WTC11 (cell line): ENCODE measurements at regions not wholly inside any gene's neighbourhood (a gene's known extent, or its start where the extent isn't known, plus 50 kb on each side); places are given as distances from the start of the nearest gene placed in this dataset.

Source experiments
- ATAC-seq: fragments of 200-7000 bp; cut with Tn5 transposase; 2 replicates; pipeline ENCODE4 v1.10.0; 2021; ENCODE audit warnings: mild to moderate bottlenecking, moderate library complexity
- CTCF ChIA-PET: fragments of 300-600 bp; sonication (Branson Sonifier 250); formaldehyde crosslinking; loops from one replicate; lab custom pipeline; 2021; ENCODE audit warnings: antibody characterized with exemption; lab: Charles Lee
- POLR2A ChIA-PET: fragments of 350-600 bp; sonication (Branson Sonifier 250); formaldehyde crosslinking; loops from one replicate; lab custom pipeline; 2021; ENCODE audit warnings: antibody characterized with exemption; lab: Charles Lee
- DNase-seq: peaks from one replicate; pipeline ENCODE4 v3.0.0; 2021; ENCODE audit warnings: low spot score
- H3K27ac Mint-ChIP-seq: 2 replicates; pipeline ENCODE4 v1.8.0; 2021; ENCODE audit warnings: mixed read lengths
- H3K27me3 Mint-ChIP-seq: 2 replicates; pipeline ENCODE4 v1.8.0; 2021; ENCODE audit warnings: low read depth, mild to moderate bottlenecking, moderate library complexity, mixed read lengths
- H3K36me3 Mint-ChIP-seq: 2 replicates; pipeline ENCODE4 v1.8.0; 2021; ENCODE audit warnings: mixed read lengths
- H3K4me1 Mint-ChIP-seq: 2 replicates; pipeline ENCODE4 v1.8.0; 2022; ENCODE audit warnings: mixed read lengths
- H3K4me3 Mint-ChIP-seq: 2 replicates; pipeline ENCODE4 v1.8.0; 2021; ENCODE audit warnings: mild to moderate bottlenecking, moderate library complexity, mixed read lengths
- H3K9me3 Mint-ChIP-seq: 2 replicates; pipeline ENCODE4 v1.8.0; 2021; ENCODE audit warnings: mixed read lengths
- CREB1 ChIP-seq: sonication (generic); formaldehyde crosslinking; IDR thresholded peaks from 2 replicates; pipeline ENCODE4 v1.8.0; 2023; ENCODE audit warnings: mild to moderate bottlenecking, missing genetic modification reagents
- GRHL2 ChIP-seq: fragments of 250-450 bp; sonication (Bioruptor Pico); IDR thresholded peaks from 2 replicates; pipeline ENCODE4 v1.8.0; 2022; ENCODE audit warnings: mild to moderate bottlenecking, moderate library complexity; ENCODE audit not compliant: insufficient replicate concordance, severe bottlenecking
- HMGA2 ChIP-seq: fragments of 250-450 bp; sonication (Bioruptor Pico); IDR thresholded peaks from 2 replicates; pipeline ENCODE4 v1.4.0; 2021; ENCODE audit warnings: mild to moderate bottlenecking, moderate library complexity
- IRF2 ChIP-seq: sonication (generic); formaldehyde crosslinking; IDR thresholded peaks from 2 replicates; pipeline ENCODE4 v1.8.0; 2022; ENCODE audit warnings: low read depth, missing genetic modification reagents, borderline replicate concordance
- KAT7 ChIP-seq: sonication (generic); formaldehyde crosslinking; IDR thresholded peaks from 2 replicates; pipeline ENCODE4 v1.8.1; 2023; ENCODE audit warnings: missing genetic modification reagents, mild to moderate bottlenecking, borderline replicate concordance
- TEAD4 ChIP-seq: sonication (generic); formaldehyde crosslinking; IDR thresholded peaks from 2 replicates; pipeline ENCODE4 v1.8.0; 2022; ENCODE audit warnings: mild to moderate bottlenecking, missing genetic modification reagents
- ZBTB21 ChIP-seq: sonication (generic); formaldehyde crosslinking; IDR thresholded peaks from 2 replicates; pipeline ENCODE4 v1.8.1; 2023; ENCODE audit warnings: mild to moderate bottlenecking, missing genetic modification reagents, borderline replicate concordance
- ZNF121 ChIP-seq: sonication (generic); formaldehyde crosslinking; IDR thresholded peaks from 2 replicates; pipeline ENCODE4 v1.8.0; 2023; ENCODE audit warnings: missing genetic modification reagents
- TF ChIP-seq, protein P1 (sequence below): sonication (generic); formaldehyde crosslinking; IDR thresholded peaks from 2 replicates; pipeline ENCODE4 v1.8.1; 2023; ENCODE audit warnings: mild to moderate bottlenecking, missing genetic modification reagents, moderate library complexity
- TF ChIP-seq, protein P2 (sequence below): sonication (generic); formaldehyde crosslinking; IDR thresholded peaks from 2 replicates; pipeline ENCODE4 v1.8.1; 2022; ENCODE audit warnings: mild to moderate bottlenecking, moderate library complexity, missing genetic modification reagents
- TF ChIP-seq, protein P3 (sequence below): fragments of 200-600 bp; IDR thresholded peaks from 2 replicates; pipeline ENCODE4 v1.8.0; 2022; ENCODE audit warnings: antibody characterized with exemption
- TF ChIP-seq, protein P4 (sequence below): sonication (generic); formaldehyde crosslinking; IDR thresholded peaks from 2 replicates; pipeline ENCODE4 v1.8.1; 2023; ENCODE audit warnings: mild to moderate bottlenecking, missing genetic modification reagents
- TF ChIP-seq, protein P5 (sequence below): sonication (generic); formaldehyde crosslinking; IDR thresholded peaks from 2 replicates; pipeline ENCODE4 v1.8.1; 2022; ENCODE audit warnings: low read depth, mild to moderate bottlenecking, moderate library complexity, missing genetic modification reagents, borderline replicate concordance
- TF ChIP-seq, protein P6 (sequence below): sonication (generic); formaldehyde crosslinking; IDR thresholded peaks from 2 replicates; pipeline ENCODE4 v1.8.1; 2023; ENCODE audit warnings: mild to moderate bottlenecking, missing genetic modification reagents, borderline replicate concordance
- TF ChIP-seq, protein P7 (sequence below): fragments of 250-450 bp; sonication (Bioruptor Pico); IDR thresholded peaks from 2 replicates; pipeline ENCODE4 v1.9.0; 2021; ENCODE audit warnings: mild to moderate bottlenecking
- TF ChIP-seq, protein P8 (sequence below): sonication (generic); formaldehyde crosslinking; IDR thresholded peaks from 2 replicates; pipeline ENCODE4 v1.8.0; 2023; ENCODE audit warnings: missing genetic modification reagents, mild to moderate bottlenecking, borderline replicate concordance

DNA sequence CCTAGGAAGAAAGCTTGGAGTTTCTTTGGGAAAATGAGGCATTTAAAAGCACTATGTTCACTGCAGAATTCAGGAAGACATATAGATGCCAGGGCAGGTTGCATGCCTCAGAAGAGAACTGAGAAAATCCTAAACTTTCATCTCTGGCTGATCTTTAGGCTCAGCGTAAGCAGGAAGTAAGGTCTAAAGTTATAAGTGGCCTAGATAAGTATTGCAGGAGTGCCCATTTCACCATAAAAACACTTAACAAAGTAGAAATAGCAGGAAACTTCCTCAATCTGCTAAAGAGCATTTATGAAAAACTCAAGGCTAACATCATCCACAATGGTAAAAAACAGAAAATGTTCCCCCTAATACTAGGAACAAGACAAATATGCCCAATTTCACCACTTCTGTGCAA lies 320.3 kb downstream of the BMP2 start:
- ChIA-PET CTCF (no interaction called here), POLR2A (no interaction called here)
- H3K36me3 Mint-ChIP-seq = no peaks in the 10 kb centered on the region
- H3K27me3 Mint-ChIP-seq = no peaks in the 10 kb centered on the region
- H3K4me3 Mint-ChIP-seq = no peak overlapping the region
- peaks cover 5% of the 10 kb centered on the region; the same call in 1 of the 2 replicates for H3K4me1 Mint-ChIP-seq
- ATAC-seq (no peak), DNase-seq (no peak)
- H3K9me3 Mint-ChIP-seq = no peaks in the 10 kb centered on the region
- no peak for TF ChIP-seq CREB1 (CRISPR knock-in tag)
- TF ChIP-seq, protein P1, sequence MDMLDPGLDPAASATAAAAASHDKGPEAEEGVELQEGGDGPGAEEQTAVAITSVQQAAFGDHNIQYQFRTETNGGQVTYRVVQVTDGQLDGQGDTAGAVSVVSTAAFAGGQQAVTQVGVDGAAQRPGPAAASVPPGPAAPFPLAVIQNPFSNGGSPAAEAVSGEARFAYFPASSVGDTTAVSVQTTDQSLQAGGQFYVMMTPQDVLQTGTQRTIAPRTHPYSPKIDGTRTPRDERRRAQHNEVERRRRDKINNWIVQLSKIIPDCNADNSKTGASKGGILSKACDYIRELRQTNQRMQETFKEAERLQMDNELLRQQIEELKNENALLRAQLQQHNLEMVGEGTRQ (CRISPR knock-in tag) = no peak
- no peak for TF ChIP-seq ZNF121 (CRISPR knock-in tag)
- TF ChIP-seq GRHL2 (CRISPR knock-in tag) = no peak
- TF ChIP-seq IRF2 (CRISPR knock-in tag) = no peak
- no peak for TF ChIP-seq ZBTB21 (CRISPR knock-in tag)
- TF ChIP-seq HMGA2 = no peak
- TF ChIP-seq, protein P2, sequence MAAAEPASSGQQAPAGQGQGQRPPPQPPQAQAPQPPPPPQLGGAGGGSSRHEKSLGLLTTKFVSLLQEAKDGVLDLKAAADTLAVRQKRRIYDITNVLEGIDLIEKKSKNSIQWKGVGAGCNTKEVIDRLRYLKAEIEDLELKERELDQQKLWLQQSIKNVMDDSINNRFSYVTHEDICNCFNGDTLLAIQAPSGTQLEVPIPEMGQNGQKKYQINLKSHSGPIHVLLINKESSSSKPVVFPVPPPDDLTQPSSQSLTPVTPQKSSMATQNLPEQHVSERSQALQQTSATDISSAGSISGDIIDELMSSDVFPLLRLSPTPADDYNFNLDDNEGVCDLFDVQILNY (CRISPR knock-in tag) = no peak
- no peak for TF ChIP-seq KAT7 (CRISPR knock-in tag)
- TF ChIP-seq, protein P3, sequence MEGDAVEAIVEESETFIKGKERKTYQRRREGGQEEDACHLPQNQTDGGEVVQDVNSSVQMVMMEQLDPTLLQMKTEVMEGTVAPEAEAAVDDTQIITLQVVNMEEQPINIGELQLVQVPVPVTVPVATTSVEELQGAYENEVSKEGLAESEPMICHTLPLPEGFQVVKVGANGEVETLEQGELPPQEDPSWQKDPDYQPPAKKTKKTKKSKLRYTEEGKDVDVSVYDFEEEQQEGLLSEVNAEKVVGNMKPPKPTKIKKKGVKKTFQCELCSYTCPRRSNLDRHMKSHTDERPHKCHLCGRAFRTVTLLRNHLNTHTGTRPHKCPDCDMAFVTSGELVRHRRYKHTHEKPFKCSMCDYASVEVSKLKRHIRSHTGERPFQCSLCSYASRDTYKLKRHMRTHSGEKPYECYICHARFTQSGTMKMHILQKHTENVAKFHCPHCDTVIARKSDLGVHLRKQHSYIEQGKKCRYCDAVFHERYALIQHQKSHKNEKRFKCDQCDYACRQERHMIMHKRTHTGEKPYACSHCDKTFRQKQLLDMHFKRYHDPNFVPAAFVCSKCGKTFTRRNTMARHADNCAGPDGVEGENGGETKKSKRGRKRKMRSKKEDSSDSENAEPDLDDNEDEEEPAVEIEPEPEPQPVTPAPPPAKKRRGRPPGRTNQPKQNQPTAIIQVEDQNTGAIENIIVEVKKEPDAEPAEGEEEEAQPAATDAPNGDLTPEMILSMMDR = no peak
- TF ChIP-seq, protein P4, sequence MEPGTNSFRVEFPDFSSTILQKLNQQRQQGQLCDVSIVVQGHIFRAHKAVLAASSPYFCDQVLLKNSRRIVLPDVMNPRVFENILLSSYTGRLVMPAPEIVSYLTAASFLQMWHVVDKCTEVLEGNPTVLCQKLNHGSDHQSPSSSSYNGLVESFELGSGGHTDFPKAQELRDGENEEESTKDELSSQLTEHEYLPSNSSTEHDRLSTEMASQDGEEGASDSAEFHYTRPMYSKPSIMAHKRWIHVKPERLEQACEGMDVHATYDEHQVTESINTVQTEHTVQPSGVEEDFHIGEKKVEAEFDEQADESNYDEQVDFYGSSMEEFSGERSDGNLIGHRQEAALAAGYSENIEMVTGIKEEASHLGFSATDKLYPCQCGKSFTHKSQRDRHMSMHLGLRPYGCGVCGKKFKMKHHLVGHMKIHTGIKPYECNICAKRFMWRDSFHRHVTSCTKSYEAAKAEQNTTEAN = no peak
- no peak overlapping the region for H3K27ac Mint-ChIP-seq

DNA sequence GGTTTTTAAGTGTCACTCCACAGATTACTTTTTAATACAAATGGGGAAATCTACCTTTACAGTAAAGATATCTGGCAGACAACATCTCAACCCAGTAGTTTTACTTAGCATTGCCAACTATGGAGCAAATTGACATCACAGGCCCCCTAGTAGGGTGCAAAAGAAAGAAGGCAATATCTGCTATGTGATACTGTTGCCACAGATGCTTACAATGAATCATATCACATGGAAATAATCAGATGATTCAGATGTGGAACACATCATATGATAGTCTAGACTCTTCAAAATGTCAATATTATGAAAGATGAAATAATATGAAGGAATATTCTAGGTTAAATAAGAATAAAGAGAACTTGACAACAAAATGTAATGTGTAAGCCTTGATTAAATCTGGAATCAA lies 322.5 kb downstream of the BMP2 start:
- DNase-seq (no peak), ATAC-seq (no peak)
- H3K36me3 Mint-ChIP-seq = no peaks in the 10 kb centered on the region
- ChIA-PET POLR2A (no interaction called here), CTCF (interaction anchor here (1.6 kb wide), 1 partner anchor 24 kb away, joined by 3 read pairs; no protein-coding TSS in a partner anchor)
- peaks cover 5% of the 10 kb centered on the region; the same call in 1 of the 2 replicates for H3K4me1 Mint-ChIP-seq
- no peaks in the 10 kb centered on the region for H3K9me3 Mint-ChIP-seq
- H3K4me3 Mint-ChIP-seq = no peak overlapping the region
- H3K27me3 Mint-ChIP-seq = no peaks in the 10 kb centered on the region
- H3K27ac Mint-ChIP-seq = no peak overlapping the region
- TF ChIP-seq, protein P5, sequence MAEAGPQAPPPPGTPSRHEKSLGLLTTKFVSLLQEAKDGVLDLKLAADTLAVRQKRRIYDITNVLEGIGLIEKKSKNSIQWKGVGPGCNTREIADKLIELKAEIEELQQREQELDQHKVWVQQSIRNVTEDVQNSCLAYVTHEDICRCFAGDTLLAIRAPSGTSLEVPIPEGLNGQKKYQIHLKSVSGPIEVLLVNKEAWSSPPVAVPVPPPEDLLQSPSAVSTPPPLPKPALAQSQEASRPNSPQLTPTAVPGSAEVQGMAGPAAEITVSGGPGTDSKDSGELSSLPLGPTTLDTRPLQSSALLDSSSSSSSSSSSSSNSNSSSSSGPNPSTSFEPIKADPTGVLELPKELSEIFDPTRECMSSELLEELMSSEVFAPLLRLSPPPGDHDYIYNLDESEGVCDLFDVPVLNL (CRISPR knock-in tag) = no peak
- TF ChIP-seq, protein P6, sequence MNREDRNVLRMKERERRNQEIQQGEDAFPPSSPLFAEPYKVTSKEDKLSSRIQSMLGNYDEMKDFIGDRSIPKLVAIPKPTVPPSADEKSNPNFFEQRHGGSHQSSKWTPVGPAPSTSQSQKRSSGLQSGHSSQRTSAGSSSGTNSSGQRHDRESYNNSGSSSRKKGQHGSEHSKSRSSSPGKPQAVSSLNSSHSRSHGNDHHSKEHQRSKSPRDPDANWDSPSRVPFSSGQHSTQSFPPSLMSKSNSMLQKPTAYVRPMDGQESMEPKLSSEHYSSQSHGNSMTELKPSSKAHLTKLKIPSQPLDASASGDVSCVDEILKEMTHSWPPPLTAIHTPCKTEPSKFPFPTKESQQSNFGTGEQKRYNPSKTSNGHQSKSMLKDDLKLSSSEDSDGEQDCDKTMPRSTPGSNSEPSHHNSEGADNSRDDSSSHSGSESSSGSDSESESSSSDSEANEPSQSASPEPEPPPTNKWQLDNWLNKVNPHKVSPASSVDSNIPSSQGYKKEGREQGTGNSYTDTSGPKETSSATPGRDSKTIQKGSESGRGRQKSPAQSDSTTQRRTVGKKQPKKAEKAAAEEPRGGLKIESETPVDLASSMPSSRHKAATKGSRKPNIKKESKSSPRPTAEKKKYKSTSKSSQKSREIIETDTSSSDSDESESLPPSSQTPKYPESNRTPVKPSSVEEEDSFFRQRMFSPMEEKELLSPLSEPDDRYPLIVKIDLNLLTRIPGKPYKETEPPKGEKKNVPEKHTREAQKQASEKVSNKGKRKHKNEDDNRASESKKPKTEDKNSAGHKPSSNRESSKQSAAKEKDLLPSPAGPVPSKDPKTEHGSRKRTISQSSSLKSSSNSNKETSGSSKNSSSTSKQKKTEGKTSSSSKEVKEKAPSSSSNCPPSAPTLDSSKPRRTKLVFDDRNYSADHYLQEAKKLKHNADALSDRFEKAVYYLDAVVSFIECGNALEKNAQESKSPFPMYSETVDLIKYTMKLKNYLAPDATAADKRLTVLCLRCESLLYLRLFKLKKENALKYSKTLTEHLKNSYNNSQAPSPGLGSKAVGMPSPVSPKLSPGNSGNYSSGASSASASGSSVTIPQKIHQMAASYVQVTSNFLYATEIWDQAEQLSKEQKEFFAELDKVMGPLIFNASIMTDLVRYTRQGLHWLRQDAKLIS = no peak
- TF ChIP-seq, protein P7, sequence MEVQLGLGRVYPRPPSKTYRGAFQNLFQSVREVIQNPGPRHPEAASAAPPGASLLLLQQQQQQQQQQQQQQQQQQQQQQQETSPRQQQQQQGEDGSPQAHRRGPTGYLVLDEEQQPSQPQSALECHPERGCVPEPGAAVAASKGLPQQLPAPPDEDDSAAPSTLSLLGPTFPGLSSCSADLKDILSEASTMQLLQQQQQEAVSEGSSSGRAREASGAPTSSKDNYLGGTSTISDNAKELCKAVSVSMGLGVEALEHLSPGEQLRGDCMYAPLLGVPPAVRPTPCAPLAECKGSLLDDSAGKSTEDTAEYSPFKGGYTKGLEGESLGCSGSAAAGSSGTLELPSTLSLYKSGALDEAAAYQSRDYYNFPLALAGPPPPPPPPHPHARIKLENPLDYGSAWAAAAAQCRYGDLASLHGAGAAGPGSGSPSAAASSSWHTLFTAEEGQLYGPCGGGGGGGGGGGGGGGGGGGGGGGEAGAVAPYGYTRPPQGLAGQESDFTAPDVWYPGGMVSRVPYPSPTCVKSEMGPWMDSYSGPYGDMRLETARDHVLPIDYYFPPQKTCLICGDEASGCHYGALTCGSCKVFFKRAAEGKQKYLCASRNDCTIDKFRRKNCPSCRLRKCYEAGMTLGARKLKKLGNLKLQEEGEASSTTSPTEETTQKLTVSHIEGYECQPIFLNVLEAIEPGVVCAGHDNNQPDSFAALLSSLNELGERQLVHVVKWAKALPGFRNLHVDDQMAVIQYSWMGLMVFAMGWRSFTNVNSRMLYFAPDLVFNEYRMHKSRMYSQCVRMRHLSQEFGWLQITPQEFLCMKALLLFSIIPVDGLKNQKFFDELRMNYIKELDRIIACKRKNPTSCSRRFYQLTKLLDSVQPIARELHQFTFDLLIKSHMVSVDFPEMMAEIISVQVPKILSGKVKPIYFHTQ = no peak
- TF ChIP-seq TEAD4 (CRISPR knock-in tag) = no peak
- TF ChIP-seq, protein P8, sequence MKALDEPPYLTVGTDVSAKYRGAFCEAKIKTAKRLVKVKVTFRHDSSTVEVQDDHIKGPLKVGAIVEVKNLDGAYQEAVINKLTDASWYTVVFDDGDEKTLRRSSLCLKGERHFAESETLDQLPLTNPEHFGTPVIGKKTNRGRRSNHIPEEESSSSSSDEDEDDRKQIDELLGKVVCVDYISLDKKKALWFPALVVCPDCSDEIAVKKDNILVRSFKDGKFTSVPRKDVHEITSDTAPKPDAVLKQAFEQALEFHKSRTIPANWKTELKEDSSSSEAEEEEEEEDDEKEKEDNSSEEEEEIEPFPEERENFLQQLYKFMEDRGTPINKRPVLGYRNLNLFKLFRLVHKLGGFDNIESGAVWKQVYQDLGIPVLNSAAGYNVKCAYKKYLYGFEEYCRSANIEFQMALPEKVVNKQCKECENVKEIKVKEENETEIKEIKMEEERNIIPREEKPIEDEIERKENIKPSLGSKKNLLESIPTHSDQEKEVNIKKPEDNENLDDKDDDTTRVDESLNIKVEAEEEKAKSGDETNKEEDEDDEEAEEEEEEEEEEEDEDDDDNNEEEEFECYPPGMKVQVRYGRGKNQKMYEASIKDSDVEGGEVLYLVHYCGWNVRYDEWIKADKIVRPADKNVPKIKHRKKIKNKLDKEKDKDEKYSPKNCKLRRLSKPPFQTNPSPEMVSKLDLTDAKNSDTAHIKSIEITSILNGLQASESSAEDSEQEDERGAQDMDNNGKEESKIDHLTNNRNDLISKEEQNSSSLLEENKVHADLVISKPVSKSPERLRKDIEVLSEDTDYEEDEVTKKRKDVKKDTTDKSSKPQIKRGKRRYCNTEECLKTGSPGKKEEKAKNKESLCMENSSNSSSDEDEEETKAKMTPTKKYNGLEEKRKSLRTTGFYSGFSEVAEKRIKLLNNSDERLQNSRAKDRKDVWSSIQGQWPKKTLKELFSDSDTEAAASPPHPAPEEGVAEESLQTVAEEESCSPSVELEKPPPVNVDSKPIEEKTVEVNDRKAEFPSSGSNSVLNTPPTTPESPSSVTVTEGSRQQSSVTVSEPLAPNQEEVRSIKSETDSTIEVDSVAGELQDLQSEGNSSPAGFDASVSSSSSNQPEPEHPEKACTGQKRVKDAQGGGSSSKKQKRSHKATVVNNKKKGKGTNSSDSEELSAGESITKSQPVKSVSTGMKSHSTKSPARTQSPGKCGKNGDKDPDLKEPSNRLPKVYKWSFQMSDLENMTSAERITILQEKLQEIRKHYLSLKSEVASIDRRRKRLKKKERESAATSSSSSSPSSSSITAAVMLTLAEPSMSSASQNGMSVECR (CRISPR knock-in tag) = no peak
